ENCODE measurements at regions not wholly inside any gene's neighbourhood (a gene's known extent, or its start where the extent isn't known, plus 50 kb on each side); places are given as distances from the start of the nearest gene placed in this dataset.

- TF ChIP-seq CTCF (IDR thresholded peaks at IDR 0.05) (no peak), POLR2A (IDR thresholded peaks at IDR 0.05) (no peak)
Observed at GRCh38 chr4:59969909-59970308, 1230.2 kb upstream of the ADGRL3 start.
